CD4-positive, alpha-beta T cell (primary cell): ENCODE measurements at regions not wholly inside any gene's neighbourhood (a gene's known extent, or its start where the extent isn't known, plus 50 kb on each side); places are given as distances from the start of the nearest gene placed in this dataset.

Source experiments
- ATAC-seq: fragments of 200-7000 bp; cut with Tn5 transposase; one replicate; pipeline ENCODE4 v1.10.0; 2022; ENCODE audit warnings: mild to moderate bottlenecking; ENCODE audit not compliant: poor library complexity
- CTCF ChIA-PET: fragments of 350-600 bp; sonication (Branson Sonifier 250); formaldehyde crosslinking; loops from one replicate; lab custom pipeline; 2021; ENCODE audit warnings: antibody characterized with exemption, inconsistent platforms; lab: Charles Lee
- POLR2A ChIA-PET: fragments of 350-600 bp; sonication (Branson Sonifier 250); formaldehyde crosslinking; loops from one replicate; lab custom pipeline; 2021; ENCODE audit warnings: antibody characterized with exemption, inconsistent platforms; lab: Charles Lee
- DNase-seq, 14 experiments: peaks; one replicate each; pipeline ENCODE4 v3.0.0-alpha.2; 2013 to 2020; ENCODE audit warnings: mixed read lengths in 2 of 14
- H3K27ac ChIP-seq, 2 donors: one replicate each; pipeline versions ENCODE4 v1.5.1 to v1.7.0; 2013; ENCODE audit warnings: low read length in 2 of 2, low read depth in 1 of 2, mild to moderate bottlenecking in 1 of 2
- H3K27me3 ChIP-seq, 2 experiments: 1 replicate in 1 of 2; 2 replicates in 1 of 2; pipeline versions ENCODE4 v1.6.1 to v1.7.0; 2013; ENCODE audit warnings: low read length in 2 of 2, control low read depth in 1 of 2, mild to moderate bottlenecking in 1 of 2, moderate library complexity in 1 of 2; ENCODE audit not compliant: insufficient read depth in 2 of 2, control insufficient read depth in 1 of 2
- H3K36me3 ChIP-seq: one replicate; pipeline ENCODE4 v1.6.1; 2013; ENCODE audit warnings: low read length, control low read depth; ENCODE audit not compliant: insufficient read depth
- H3K4me1 ChIP-seq: one replicate; pipeline ENCODE4 v1.6.1; 2013; ENCODE audit warnings: low read length, control low read depth; ENCODE audit not compliant: insufficient read depth
- H3K4me3 ChIP-seq: one replicate; pipeline ENCODE4 v1.5.1; 2013; ENCODE audit warnings: mild to moderate bottlenecking, low read length, moderate library complexity
- H3K9me3 ChIP-seq, 2 experiments: 1 replicate in 1 of 2; 2 replicates in 1 of 2; pipeline versions ENCODE4 v1.6.1 to v1.7.0; 2013; ENCODE audit warnings: low read length in 2 of 2, mild to moderate bottlenecking in 2 of 2, control low read depth in 1 of 2, moderate library complexity in 1 of 2; ENCODE audit not compliant: control insufficient read depth in 1 of 2, insufficient read depth in 1 of 2
- H3K27ac Mint-ChIP-seq: one replicate; pipeline ENCODE4 v1.8.0; 2020; ENCODE audit warnings: mixed read lengths
- H3K27me3 Mint-ChIP-seq: one replicate; pipeline ENCODE4 v1.8.0; 2021; ENCODE audit warnings: mixed read lengths
- H3K36me3 Mint-ChIP-seq: one replicate; pipeline ENCODE4 v1.8.0; 2021; ENCODE audit warnings: low read depth, mixed read lengths
- H3K4me1 Mint-ChIP-seq: one replicate; pipeline ENCODE4 v1.8.0; 2021; ENCODE audit warnings: low read depth, mixed read lengths
- H3K4me3 Mint-ChIP-seq: one replicate; pipeline ENCODE4 v1.8.0; 2020; ENCODE audit warnings: mild to moderate bottlenecking, mixed read lengths
- H3K9me3 Mint-ChIP-seq: one replicate; pipeline ENCODE4 v1.8.0; 2020; ENCODE audit warnings: mixed read lengths
- intact Hi-C, 2 experiments: fragments of 100-400 bp; cut with DNase I in 1 of 2; cut with micrococcal nuclease in 1 of 2; formaldehyde crosslinking; loops; one replicate each; pipeline versions ENCODE4 v1.15.1 to v1.9.0; 2023 to 2025; cut with DNase I, micrococcal nuclease
- TF ChIP-seq, protein P1 (sequence below): fragments of 200-600 bp; IDR thresholded peaks from one replicate; pipeline ENCODE4 v1.8.0; 2022; ENCODE audit warnings: antibody characterized with exemption, mild to moderate bottlenecking

DNA sequence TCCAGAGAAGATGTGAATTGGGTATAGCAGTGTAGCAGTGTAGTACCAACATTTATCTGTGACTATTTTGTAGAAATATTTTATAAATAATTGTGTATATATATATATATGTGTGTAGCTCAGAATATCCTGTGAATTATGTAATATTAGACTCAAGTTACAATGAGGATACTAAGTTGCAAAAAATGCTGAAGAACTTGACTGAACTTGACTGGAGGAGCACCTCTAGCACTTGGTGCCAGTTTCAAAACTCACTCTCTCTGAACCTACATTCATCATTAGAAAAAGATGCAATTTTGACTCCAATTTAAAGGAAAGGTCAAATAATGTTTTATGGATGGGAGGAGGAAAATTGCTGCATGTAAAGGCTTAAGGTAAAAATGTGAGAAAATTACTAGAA lies 285.7 kb upstream of the LMO3 start:
- H3K4me3 Mint-ChIP-seq, result no peak overlapping the region
- Histone ChIP-seq H3K27me3 (no peaks in the 10 kb centered on the region), H3K27ac (no peak overlapping the region), H3K9me3 (peaks cover 0 to 8% of the 10 kb centered on the region in 2 experiments), H3K36me3 (no peaks in the 10 kb centered on the region), H3K4me3 (no peak overlapping the region), H3K4me1 (no peaks in the 10 kb centered on the region)
- H3K4me1 Mint-ChIP-seq, result no peaks in the 10 kb centered on the region
- DNase-seq (no peak), ATAC-seq (no peak)
- CTCF ChIA-PET, result no interaction called here
- no peaks in the 10 kb centered on the region for H3K36me3 Mint-ChIP-seq
- peaks cover 13% of the 10 kb centered on the region for H3K9me3 Mint-ChIP-seq
- intact Hi-C loops, result no loop called here
- H3K27me3 Mint-ChIP-seq, result no peaks in the 10 kb centered on the region
- H3K27ac Mint-ChIP-seq, result no peak overlapping the region
- POLR2A ChIA-PET, result no interaction called here
- TF ChIP-seq, protein P1, sequence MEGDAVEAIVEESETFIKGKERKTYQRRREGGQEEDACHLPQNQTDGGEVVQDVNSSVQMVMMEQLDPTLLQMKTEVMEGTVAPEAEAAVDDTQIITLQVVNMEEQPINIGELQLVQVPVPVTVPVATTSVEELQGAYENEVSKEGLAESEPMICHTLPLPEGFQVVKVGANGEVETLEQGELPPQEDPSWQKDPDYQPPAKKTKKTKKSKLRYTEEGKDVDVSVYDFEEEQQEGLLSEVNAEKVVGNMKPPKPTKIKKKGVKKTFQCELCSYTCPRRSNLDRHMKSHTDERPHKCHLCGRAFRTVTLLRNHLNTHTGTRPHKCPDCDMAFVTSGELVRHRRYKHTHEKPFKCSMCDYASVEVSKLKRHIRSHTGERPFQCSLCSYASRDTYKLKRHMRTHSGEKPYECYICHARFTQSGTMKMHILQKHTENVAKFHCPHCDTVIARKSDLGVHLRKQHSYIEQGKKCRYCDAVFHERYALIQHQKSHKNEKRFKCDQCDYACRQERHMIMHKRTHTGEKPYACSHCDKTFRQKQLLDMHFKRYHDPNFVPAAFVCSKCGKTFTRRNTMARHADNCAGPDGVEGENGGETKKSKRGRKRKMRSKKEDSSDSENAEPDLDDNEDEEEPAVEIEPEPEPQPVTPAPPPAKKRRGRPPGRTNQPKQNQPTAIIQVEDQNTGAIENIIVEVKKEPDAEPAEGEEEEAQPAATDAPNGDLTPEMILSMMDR, result no peak

DNA sequence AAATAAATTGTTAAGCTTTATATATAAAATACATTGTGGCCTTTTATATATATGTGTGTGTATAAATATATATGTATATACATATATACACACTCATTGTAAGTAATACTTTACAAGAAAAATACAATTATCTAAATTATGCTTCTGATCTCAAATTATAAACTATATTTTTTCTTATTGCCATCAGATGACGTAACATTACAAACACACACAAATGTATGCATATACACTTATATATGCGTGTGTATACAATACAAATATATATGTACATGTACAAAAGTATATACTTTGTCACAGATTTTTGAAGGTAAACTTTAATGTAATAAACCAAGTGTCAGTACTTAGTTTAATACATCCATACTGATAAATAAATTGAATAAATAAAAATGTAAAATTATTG lies 278.9 kb upstream of the LMO3 start:
- TF ChIP-seq, protein P1, result no peak
- H3K4me3 Mint-ChIP-seq, result no peak overlapping the region
- no peaks in the 10 kb centered on the region for H3K36me3 ChIP-seq
- H3K27me3 ChIP-seq, result no peaks in the 10 kb centered on the region
- no peak overlapping the region for H3K4me3 ChIP-seq
- no peaks in the 10 kb centered on the region for H3K4me1 Mint-ChIP-seq
- intact Hi-C loops, result no loop called here
- no peaks in the 10 kb centered on the region for H3K27me3 Mint-ChIP-seq
- no peak overlapping the region for H3K27ac ChIP-seq
- H3K27ac Mint-ChIP-seq, result no peak overlapping the region
- no peaks in the 10 kb centered on the region for H3K4me1 ChIP-seq
- ChIA-PET POLR2A (no interaction called here), CTCF (no interaction called here)
- H3K9me3 ChIP-seq, result peaks cover 0 to 6% of the 10 kb centered on the region in 2 experiments
- H3K36me3 Mint-ChIP-seq, result no peaks in the 10 kb centered on the region
- no peak for ATAC-seq
- H3K9me3 Mint-ChIP-seq, result peaks cover 20% of the 10 kb centered on the region
- no peak for DNase-seq

DNA sequence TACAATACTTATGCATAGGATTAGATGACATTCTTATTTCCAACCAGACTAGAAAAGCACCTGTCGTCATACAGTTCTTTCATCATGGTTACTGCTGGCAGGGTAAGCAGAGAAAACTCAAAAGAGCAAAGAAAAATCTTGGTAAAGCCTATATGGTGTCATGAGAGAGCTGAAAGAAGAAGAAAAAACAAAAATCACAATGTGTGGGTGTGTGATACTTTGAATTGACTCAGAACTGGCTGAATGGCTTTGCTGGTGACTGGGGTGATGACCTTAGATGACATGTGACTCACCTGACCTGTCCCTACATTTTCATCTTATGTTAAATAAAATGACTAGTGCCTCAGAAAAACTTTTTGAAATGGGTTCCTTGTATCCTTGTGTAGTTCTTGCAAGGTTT lies 278.1 kb upstream of the LMO3 start:
- Mint-ChIP-seq H3K27ac (no peak overlapping the region), H3K36me3 (no peaks in the 10 kb centered on the region), H3K9me3 (peaks cover 20% of the 10 kb centered on the region), H3K4me3 (no peak overlapping the region), H3K4me1 (no peaks in the 10 kb centered on the region), H3K27me3 (no peaks in the 10 kb centered on the region)
- H3K36me3 ChIP-seq, result no peaks in the 10 kb centered on the region
- TF ChIP-seq, protein P1, result no peak
- H3K4me3 ChIP-seq, result no peak overlapping the region
- no peaks in the 10 kb centered on the region for H3K27me3 ChIP-seq
- no peak for ATAC-seq
- H3K4me1 ChIP-seq, result no peaks in the 10 kb centered on the region
- intact Hi-C loops, result no loop called here
- POLR2A ChIA-PET, result no interaction called here
- no peak for DNase-seq
- CTCF ChIA-PET, result no interaction called here
- peaks cover 0 to 6% of the 10 kb centered on the region in 2 experiments for H3K9me3 ChIP-seq
- H3K27ac ChIP-seq, result no peak overlapping the region
